WTC11 (cell line): ENCODE measurements at regions not wholly inside any gene's neighbourhood (a gene's known extent, or its start where the extent isn't known, plus 50 kb on each side); places are given as distances from the start of the nearest gene placed in this dataset.

Source experiments
- ATAC-seq: fragments of 200-7000 bp; cut with Tn5 transposase; 2 replicates; pipeline ENCODE4 v1.10.0; 2021; ENCODE audit warnings: mild to moderate bottlenecking, moderate library complexity
- CTCF ChIA-PET: fragments of 300-600 bp; sonication (Branson Sonifier 250); formaldehyde crosslinking; loops from one replicate; lab custom pipeline; 2021; ENCODE audit warnings: antibody characterized with exemption; lab: Charles Lee
- POLR2A ChIA-PET: fragments of 350-600 bp; sonication (Branson Sonifier 250); formaldehyde crosslinking; loops from one replicate; lab custom pipeline; 2021; ENCODE audit warnings: antibody characterized with exemption; lab: Charles Lee
- DNase-seq: peaks from one replicate; pipeline ENCODE4 v3.0.0; 2021; ENCODE audit warnings: low spot score
- H3K27ac Mint-ChIP-seq: 2 replicates; pipeline ENCODE4 v1.8.0; 2021; ENCODE audit warnings: mixed read lengths
- H3K27me3 Mint-ChIP-seq: 2 replicates; pipeline ENCODE4 v1.8.0; 2021; ENCODE audit warnings: low read depth, mild to moderate bottlenecking, moderate library complexity, mixed read lengths
- H3K36me3 Mint-ChIP-seq: 2 replicates; pipeline ENCODE4 v1.8.0; 2021; ENCODE audit warnings: mixed read lengths
- H3K4me1 Mint-ChIP-seq: 2 replicates; pipeline ENCODE4 v1.8.0; 2022; ENCODE audit warnings: mixed read lengths
- H3K4me3 Mint-ChIP-seq: 2 replicates; pipeline ENCODE4 v1.8.0; 2021; ENCODE audit warnings: mild to moderate bottlenecking, moderate library complexity, mixed read lengths
- H3K9me3 Mint-ChIP-seq: 2 replicates; pipeline ENCODE4 v1.8.0; 2021; ENCODE audit warnings: mixed read lengths
- EMX1 ChIP-seq: fragments of 250-450 bp; sonication (Bioruptor Pico); IDR thresholded peaks from 2 replicates; pipeline ENCODE4 v1.8.0; 2021; ENCODE audit warnings: mild to moderate bottlenecking
- JUN ChIP-seq: sonication (generic); formaldehyde crosslinking; IDR thresholded peaks from 2 replicates; pipeline ENCODE4 v1.8.0; 2023; ENCODE audit warnings: mild to moderate bottlenecking, missing genetic modification reagents
- TCF7 ChIP-seq: sonication (generic); formaldehyde crosslinking; IDR thresholded peaks from 2 replicates; pipeline ENCODE4 v1.8.0; 2022; ENCODE audit warnings: mild to moderate bottlenecking, low read depth, missing genetic modification reagents, moderate library complexity
- ZNF416 ChIP-seq: fragments of 250-450 bp; sonication (Bioruptor Pico); IDR thresholded peaks from 2 replicates; pipeline ENCODE4 v1.9.0; 2021; ENCODE audit warnings: mild to moderate bottlenecking, inconsistent platforms
- TF ChIP-seq, protein P1 (sequence below): sonication (generic); formaldehyde crosslinking; IDR thresholded peaks from 2 replicates; pipeline ENCODE4 v1.8.0; 2023; ENCODE audit warnings: missing genetic modification reagents, mild to moderate bottlenecking, borderline replicate concordance
- TF ChIP-seq, protein P2 (sequence below): sonication (generic); formaldehyde crosslinking; IDR thresholded peaks from 2 replicates; pipeline ENCODE4 v1.8.1; 2023; ENCODE audit warnings: mild to moderate bottlenecking, missing genetic modification reagents, moderate library complexity
- TF ChIP-seq, protein P3 (sequence below): fragments of 250-450 bp; sonication (Bioruptor Pico); IDR thresholded peaks from 2 replicates; pipeline ENCODE4 v1.9.0; 2021; ENCODE audit warnings: mild to moderate bottlenecking
- TF ChIP-seq, protein P4 (sequence below): sonication (generic); formaldehyde crosslinking; IDR thresholded peaks from 2 replicates; pipeline ENCODE4 v1.8.1; 2022; ENCODE audit warnings: low read depth, mild to moderate bottlenecking, moderate library complexity, missing genetic modification reagents, borderline replicate concordance
- TF ChIP-seq, protein P5 (sequence below): sonication (generic); formaldehyde crosslinking; IDR thresholded peaks from 2 replicates; pipeline ENCODE4 v1.8.1; 2023; ENCODE audit warnings: mild to moderate bottlenecking, missing genetic modification reagents, borderline replicate concordance
- TF ChIP-seq, protein P6 (sequence below): fragments of 250-450 bp; sonication (Bioruptor Pico); IDR thresholded peaks from 2 replicates; pipeline ENCODE4 v1.8.0; 2021; ENCODE audit warnings: mild to moderate bottlenecking
- TF ChIP-seq, protein P7 (sequence below): sonication (generic); formaldehyde crosslinking; IDR thresholded peaks from 2 replicates; pipeline ENCODE4 v1.8.0; 2022; ENCODE audit warnings: mild to moderate bottlenecking, missing genetic modification reagents

DNA sequence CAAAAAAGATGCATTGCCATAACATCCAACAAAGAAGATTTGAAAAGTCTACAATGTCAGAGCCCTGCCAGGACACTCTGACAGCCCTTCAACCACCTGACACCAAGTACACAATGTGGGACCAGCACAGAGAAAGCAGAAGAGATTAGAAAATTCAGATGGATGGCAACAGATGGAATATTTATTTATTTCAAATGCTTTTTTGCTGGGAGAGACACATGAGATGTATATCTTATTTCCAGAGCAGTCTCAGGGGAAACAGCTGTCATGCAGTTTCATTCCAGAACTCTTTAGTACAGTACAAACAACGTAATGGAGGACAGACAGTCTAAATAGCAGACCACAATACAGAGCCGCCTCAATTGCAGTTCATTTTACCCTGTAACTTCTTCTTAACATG, 110.1 kb downstream of the MAIP1 start (continued):
- TF ChIP-seq, protein P1, sequence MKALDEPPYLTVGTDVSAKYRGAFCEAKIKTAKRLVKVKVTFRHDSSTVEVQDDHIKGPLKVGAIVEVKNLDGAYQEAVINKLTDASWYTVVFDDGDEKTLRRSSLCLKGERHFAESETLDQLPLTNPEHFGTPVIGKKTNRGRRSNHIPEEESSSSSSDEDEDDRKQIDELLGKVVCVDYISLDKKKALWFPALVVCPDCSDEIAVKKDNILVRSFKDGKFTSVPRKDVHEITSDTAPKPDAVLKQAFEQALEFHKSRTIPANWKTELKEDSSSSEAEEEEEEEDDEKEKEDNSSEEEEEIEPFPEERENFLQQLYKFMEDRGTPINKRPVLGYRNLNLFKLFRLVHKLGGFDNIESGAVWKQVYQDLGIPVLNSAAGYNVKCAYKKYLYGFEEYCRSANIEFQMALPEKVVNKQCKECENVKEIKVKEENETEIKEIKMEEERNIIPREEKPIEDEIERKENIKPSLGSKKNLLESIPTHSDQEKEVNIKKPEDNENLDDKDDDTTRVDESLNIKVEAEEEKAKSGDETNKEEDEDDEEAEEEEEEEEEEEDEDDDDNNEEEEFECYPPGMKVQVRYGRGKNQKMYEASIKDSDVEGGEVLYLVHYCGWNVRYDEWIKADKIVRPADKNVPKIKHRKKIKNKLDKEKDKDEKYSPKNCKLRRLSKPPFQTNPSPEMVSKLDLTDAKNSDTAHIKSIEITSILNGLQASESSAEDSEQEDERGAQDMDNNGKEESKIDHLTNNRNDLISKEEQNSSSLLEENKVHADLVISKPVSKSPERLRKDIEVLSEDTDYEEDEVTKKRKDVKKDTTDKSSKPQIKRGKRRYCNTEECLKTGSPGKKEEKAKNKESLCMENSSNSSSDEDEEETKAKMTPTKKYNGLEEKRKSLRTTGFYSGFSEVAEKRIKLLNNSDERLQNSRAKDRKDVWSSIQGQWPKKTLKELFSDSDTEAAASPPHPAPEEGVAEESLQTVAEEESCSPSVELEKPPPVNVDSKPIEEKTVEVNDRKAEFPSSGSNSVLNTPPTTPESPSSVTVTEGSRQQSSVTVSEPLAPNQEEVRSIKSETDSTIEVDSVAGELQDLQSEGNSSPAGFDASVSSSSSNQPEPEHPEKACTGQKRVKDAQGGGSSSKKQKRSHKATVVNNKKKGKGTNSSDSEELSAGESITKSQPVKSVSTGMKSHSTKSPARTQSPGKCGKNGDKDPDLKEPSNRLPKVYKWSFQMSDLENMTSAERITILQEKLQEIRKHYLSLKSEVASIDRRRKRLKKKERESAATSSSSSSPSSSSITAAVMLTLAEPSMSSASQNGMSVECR: no peak
- TF ChIP-seq, protein P2, sequence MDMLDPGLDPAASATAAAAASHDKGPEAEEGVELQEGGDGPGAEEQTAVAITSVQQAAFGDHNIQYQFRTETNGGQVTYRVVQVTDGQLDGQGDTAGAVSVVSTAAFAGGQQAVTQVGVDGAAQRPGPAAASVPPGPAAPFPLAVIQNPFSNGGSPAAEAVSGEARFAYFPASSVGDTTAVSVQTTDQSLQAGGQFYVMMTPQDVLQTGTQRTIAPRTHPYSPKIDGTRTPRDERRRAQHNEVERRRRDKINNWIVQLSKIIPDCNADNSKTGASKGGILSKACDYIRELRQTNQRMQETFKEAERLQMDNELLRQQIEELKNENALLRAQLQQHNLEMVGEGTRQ: no peak
- TF ChIP-seq EMX1: no peak
- TF ChIP-seq, protein P3, sequence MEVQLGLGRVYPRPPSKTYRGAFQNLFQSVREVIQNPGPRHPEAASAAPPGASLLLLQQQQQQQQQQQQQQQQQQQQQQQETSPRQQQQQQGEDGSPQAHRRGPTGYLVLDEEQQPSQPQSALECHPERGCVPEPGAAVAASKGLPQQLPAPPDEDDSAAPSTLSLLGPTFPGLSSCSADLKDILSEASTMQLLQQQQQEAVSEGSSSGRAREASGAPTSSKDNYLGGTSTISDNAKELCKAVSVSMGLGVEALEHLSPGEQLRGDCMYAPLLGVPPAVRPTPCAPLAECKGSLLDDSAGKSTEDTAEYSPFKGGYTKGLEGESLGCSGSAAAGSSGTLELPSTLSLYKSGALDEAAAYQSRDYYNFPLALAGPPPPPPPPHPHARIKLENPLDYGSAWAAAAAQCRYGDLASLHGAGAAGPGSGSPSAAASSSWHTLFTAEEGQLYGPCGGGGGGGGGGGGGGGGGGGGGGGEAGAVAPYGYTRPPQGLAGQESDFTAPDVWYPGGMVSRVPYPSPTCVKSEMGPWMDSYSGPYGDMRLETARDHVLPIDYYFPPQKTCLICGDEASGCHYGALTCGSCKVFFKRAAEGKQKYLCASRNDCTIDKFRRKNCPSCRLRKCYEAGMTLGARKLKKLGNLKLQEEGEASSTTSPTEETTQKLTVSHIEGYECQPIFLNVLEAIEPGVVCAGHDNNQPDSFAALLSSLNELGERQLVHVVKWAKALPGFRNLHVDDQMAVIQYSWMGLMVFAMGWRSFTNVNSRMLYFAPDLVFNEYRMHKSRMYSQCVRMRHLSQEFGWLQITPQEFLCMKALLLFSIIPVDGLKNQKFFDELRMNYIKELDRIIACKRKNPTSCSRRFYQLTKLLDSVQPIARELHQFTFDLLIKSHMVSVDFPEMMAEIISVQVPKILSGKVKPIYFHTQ (CRISPR knock-in tag): no peak
- no peak for TF ChIP-seq JUN (CRISPR knock-in tag)
- TF ChIP-seq, protein P4, sequence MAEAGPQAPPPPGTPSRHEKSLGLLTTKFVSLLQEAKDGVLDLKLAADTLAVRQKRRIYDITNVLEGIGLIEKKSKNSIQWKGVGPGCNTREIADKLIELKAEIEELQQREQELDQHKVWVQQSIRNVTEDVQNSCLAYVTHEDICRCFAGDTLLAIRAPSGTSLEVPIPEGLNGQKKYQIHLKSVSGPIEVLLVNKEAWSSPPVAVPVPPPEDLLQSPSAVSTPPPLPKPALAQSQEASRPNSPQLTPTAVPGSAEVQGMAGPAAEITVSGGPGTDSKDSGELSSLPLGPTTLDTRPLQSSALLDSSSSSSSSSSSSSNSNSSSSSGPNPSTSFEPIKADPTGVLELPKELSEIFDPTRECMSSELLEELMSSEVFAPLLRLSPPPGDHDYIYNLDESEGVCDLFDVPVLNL (CRISPR knock-in tag): no peak

DNA sequence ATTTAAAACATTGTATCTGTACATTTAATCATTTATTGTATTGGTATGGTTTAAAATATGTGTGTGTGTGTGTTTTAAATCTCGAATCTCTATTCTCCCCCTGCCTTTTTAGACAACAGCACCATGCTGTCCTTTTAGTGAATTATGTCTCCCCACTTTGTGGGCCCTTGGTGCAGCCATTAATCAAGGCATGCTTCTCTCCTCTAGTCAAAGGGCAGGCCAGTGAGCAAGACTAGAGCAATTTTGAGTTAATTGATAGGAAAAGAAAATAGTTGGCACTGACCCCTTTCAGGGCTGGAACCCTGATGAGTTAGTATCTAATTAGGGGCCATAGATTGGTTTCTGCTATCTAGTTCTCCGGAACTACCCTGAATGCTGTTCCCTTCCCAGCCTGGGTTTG, 111.0 kb downstream of the MAIP1 start:
- CTCF ChIA-PET: no interaction called here
- ATAC-seq (no peak), DNase-seq (no peak)
- Mint-ChIP-seq H3K27ac (no peak overlapping the region), H3K27me3 (no peaks in the 10 kb centered on the region), H3K4me1 (peaks cover 19% of the 10 kb centered on the region), H3K4me3 (no peak overlapping the region), H3K36me3 (peaks cover under 1% of the 10 kb centered on the region; the same call in 1 of the 2 replicates), H3K9me3 (peaks cover 4% of the 10 kb centered on the region)
- POLR2A ChIA-PET: no interaction called here
- TF ChIP-seq ZNF416 (CRISPR knock-in tag) (no peak), TCF7 (CRISPR knock-in tag) (no peak)
- TF ChIP-seq, protein P5, sequence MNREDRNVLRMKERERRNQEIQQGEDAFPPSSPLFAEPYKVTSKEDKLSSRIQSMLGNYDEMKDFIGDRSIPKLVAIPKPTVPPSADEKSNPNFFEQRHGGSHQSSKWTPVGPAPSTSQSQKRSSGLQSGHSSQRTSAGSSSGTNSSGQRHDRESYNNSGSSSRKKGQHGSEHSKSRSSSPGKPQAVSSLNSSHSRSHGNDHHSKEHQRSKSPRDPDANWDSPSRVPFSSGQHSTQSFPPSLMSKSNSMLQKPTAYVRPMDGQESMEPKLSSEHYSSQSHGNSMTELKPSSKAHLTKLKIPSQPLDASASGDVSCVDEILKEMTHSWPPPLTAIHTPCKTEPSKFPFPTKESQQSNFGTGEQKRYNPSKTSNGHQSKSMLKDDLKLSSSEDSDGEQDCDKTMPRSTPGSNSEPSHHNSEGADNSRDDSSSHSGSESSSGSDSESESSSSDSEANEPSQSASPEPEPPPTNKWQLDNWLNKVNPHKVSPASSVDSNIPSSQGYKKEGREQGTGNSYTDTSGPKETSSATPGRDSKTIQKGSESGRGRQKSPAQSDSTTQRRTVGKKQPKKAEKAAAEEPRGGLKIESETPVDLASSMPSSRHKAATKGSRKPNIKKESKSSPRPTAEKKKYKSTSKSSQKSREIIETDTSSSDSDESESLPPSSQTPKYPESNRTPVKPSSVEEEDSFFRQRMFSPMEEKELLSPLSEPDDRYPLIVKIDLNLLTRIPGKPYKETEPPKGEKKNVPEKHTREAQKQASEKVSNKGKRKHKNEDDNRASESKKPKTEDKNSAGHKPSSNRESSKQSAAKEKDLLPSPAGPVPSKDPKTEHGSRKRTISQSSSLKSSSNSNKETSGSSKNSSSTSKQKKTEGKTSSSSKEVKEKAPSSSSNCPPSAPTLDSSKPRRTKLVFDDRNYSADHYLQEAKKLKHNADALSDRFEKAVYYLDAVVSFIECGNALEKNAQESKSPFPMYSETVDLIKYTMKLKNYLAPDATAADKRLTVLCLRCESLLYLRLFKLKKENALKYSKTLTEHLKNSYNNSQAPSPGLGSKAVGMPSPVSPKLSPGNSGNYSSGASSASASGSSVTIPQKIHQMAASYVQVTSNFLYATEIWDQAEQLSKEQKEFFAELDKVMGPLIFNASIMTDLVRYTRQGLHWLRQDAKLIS (CRISPR knock-in tag): no peak
- TF ChIP-seq, protein P1: no peak
- TF ChIP-seq, protein P6, sequence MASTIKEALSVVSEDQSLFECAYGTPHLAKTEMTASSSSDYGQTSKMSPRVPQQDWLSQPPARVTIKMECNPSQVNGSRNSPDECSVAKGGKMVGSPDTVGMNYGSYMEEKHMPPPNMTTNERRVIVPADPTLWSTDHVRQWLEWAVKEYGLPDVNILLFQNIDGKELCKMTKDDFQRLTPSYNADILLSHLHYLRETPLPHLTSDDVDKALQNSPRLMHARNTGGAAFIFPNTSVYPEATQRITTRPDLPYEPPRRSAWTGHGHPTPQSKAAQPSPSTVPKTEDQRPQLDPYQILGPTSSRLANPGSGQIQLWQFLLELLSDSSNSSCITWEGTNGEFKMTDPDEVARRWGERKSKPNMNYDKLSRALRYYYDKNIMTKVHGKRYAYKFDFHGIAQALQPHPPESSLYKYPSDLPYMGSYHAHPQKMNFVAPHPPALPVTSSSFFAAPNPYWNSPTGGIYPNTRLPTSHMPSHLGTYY (CRISPR knock-in tag): no peak
- TF ChIP-seq, protein P7, sequence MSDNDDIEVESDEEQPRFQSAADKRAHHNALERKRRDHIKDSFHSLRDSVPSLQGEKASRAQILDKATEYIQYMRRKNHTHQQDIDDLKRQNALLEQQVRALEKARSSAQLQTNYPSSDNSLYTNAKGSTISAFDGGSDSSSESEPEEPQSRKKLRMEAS (CRISPR knock-in tag): no peak
